OCI-M1 (cell line): ENCODE measurements at regions not wholly inside any gene's neighbourhood (a gene's known extent, or its start where the extent isn't known, plus 50 kb on each side); places are given as distances from the start of the nearest gene placed in this dataset.
"Not testable (repeated sequence)": the region's sequence is repeated elsewhere in the genome, so short reads cannot be mapped to it uniquely, and the experiment has no call there.

Experiments
- DNase-seq: peaks from one replicate; lab custom pipeline; 2025; lab: John Stamatoyannopoulos, UW

GRCh38 chr5:155508673-155509072 is 495.1 kb downstream of the KIF4B start:
- no peak for DNase-seq

GRCh38 chr5:155512329-155512728 is 498.8 kb downstream of the KIF4B start:
- no peak for DNase-seq

GRCh38 chr5:155514105-155514563 is 500.6 kb downstream of the KIF4B start:
- no peak for DNase-seq

GRCh38 chr5:155522540-155522939 is 509.0 kb downstream of the KIF4B start:
- DNase-seq: no peak

GRCh38 chr5:155529362-155529761 is 515.8 kb downstream of the KIF4B start:
- DNase-seq: no peak

GRCh38 chr5:155530046-155530445 is 516.5 kb downstream of the KIF4B start:
- DNase-seq: peak; percentile 49

- no peak for DNase-seq
Observed at GRCh38 chr5:155532621-155533311, 519.2 kb downstream of the KIF4B start.

GRCh38 chr5:155540000-155540595 is 526.5 kb downstream of the KIF4B start:
- no peak for DNase-seq

GRCh38 chr5:155546075-155546474 is 532.5 kb downstream of the KIF4B start:
- DNase-seq: no peak

- DNase-seq: no peak
Observed at GRCh38 chr5:155554500-155554899, 540.9 kb downstream of the KIF4B start.

- DNase-seq: no peak
Observed at GRCh38 chr5:155556222-155556621, 542.7 kb downstream of the KIF4B start.

- no peak for DNase-seq
Observed at GRCh38 chr5:155556700-155557099, 543.1 kb downstream of the KIF4B start.

GRCh38 chr5:155562158-155562557 is 548.6 kb downstream of the KIF4B start:
- DNase-seq: no peak

- DNase-seq: peak; percentile 44
Observed at GRCh38 chr5:155564541-155564940, 551.0 kb downstream of the KIF4B start.

GRCh38 chr5:155575861-155576260 is 562.3 kb downstream of the KIF4B start:
- no peak for DNase-seq

- not testable (repeated sequence) for DNase-seq
Observed at GRCh38 chr5:155586808-155587207, 573.3 kb downstream of the KIF4B start.

- peak; percentile 48 for DNase-seq
Observed at GRCh38 chr5:155587458-155587857, 573.9 kb downstream of the KIF4B start.

- no peak for DNase-seq
Observed at GRCh38 chr5:155591273-155591672, 577.7 kb downstream of the KIF4B start.

- DNase-seq: no peak
Observed at GRCh38 chr5:155594270-155594669, 580.7 kb downstream of the KIF4B start.

- no peak for DNase-seq
Observed at GRCh38 chr5:155595791-155596190, 582.2 kb downstream of the KIF4B start.

- no peak for DNase-seq
Observed at GRCh38 chr5:155598552-155598951, 585.0 kb downstream of the KIF4B start.

- DNase-seq: no peak
Observed at GRCh38 chr5:155605920-155606319, 592.4 kb downstream of the KIF4B start.

- DNase-seq: peak; percentile 54
Observed at GRCh38 chr5:155616779-155617392, 603.3 kb downstream of the KIF4B start.
